ENCODE measurements at regions not wholly inside any gene's neighbourhood (a gene's known extent, or its start where the extent isn't known, plus 50 kb on each side); places are given as distances from the start of the nearest gene placed in this dataset.

- no peak for TF ChIP-seq SIN3A (conservative IDR thresholded peaks at IDR 0.05 in 1 of 2, IDR thresholded peaks at IDR 0.05 in 1 of 2; ENCODE audit: low read depth in 1 of 2, low read length in 2 of 2)
Measured at GRCh38 chr4:173866322-173867026, 336.4 kb upstream of the HAND2 start (continued).
